ENCODE measurements at regions not wholly inside any gene's neighbourhood (a gene's known extent, or its start where the extent isn't known, plus 50 kb on each side); places are given as distances from the start of the nearest gene placed in this dataset.

- intact Hi-C loops (cut with DNase I) = no loop called here
- no peak overlapping the region for H3K27ac ChIP-seq
- TF ChIP-seq, protein P1, sequence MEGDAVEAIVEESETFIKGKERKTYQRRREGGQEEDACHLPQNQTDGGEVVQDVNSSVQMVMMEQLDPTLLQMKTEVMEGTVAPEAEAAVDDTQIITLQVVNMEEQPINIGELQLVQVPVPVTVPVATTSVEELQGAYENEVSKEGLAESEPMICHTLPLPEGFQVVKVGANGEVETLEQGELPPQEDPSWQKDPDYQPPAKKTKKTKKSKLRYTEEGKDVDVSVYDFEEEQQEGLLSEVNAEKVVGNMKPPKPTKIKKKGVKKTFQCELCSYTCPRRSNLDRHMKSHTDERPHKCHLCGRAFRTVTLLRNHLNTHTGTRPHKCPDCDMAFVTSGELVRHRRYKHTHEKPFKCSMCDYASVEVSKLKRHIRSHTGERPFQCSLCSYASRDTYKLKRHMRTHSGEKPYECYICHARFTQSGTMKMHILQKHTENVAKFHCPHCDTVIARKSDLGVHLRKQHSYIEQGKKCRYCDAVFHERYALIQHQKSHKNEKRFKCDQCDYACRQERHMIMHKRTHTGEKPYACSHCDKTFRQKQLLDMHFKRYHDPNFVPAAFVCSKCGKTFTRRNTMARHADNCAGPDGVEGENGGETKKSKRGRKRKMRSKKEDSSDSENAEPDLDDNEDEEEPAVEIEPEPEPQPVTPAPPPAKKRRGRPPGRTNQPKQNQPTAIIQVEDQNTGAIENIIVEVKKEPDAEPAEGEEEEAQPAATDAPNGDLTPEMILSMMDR (IDR thresholded peaks at IDR 0.05) = no peak
- DNase-seq (no peak), ATAC-seq (no peak)
- H3K9me3 ChIP-seq = no peaks in the 10 kb centered on the region
- no peak overlapping the region for H3K4me3 ChIP-seq
- H3K27me3 ChIP-seq (ENCODE audit: insufficient read depth in 3 of 3, low read length in 2 of 3) = no peaks in the 10 kb centered on the region
- no peaks in the 10 kb centered on the region for H3K36me3 ChIP-seq (ENCODE audit: insufficient read depth in 1 of 2, low read depth in 1 of 2)
- H3K4me1 ChIP-seq = no peaks in the 10 kb centered on the region
Observed at GRCh38 chr2:56674084-56674483, 490.3 kb downstream of the CCDC85A start.

DNA sequence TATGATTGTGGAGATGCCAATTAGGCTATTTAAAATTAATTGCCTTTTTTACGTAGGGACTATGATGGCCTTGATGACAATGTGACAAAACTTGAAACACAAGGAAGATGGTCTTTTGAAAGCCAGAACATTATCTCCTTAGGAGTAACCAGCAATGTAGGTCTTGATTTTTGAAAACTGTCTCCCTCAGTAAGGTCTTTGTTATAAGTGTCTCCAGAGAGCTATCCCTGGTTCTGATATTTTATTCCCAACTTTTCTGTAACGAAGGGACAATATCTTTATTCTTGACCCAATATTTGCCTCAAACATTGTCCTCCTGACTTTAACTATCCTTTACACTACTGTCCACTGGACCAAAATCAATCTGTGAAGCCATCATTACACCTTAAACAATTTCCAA is 493.2 kb downstream of the CCDC85A start:
- H3K27ac ChIP-seq = no peak overlapping the region
- no peak overlapping the region for H3K4me3 ChIP-seq
- TF ChIP-seq, protein P1 (IDR thresholded peaks at IDR 0.05) = no peak
- H3K9me3 ChIP-seq = no peaks in the 10 kb centered on the region
- WGBS, 3 donors = 81 to 87% (median 86%) methylated on average over 2 of the region's 2 CpGs
- intact Hi-C loops (cut with DNase I) = no loop called here
- no peak for ATAC-seq
- no peak for DNase-seq
- H3K36me3 ChIP-seq (ENCODE audit: insufficient read depth in 1 of 2, low read depth in 1 of 2) = no peaks in the 10 kb centered on the region
- no peaks in the 10 kb centered on the region for H3K4me1 ChIP-seq
- H3K27me3 ChIP-seq (ENCODE audit: insufficient read depth in 3 of 3, low read length in 2 of 3) = no peaks in the 10 kb centered on the region

- H3K9me3 ChIP-seq = no peaks in the 10 kb centered on the region
- no peak overlapping the region for H3K27ac ChIP-seq
- 61 to 64% (median 63%) methylated on average over 3 of the region's 3 CpGs for WGBS, 3 donors
- H3K36me3 ChIP-seq (ENCODE audit: insufficient read depth in 1 of 2, low read depth in 1 of 2) = no peaks in the 10 kb centered on the region
- TF ChIP-seq, protein P1 (IDR thresholded peaks at IDR 0.05) = no peak
- no peaks in the 10 kb centered on the region for H3K27me3 ChIP-seq (ENCODE audit: insufficient read depth in 3 of 3, low read length in 2 of 3)
- H3K4me1 ChIP-seq = no peaks in the 10 kb centered on the region
- H3K4me3 ChIP-seq = no peak overlapping the region
- intact Hi-C loops (cut with DNase I) = no loop called here
- ATAC-seq (no peak), DNase-seq (no peak)
Observed at GRCh38 chr2:56680971-56681631, 497.3 kb downstream of the CCDC85A start.

- intact Hi-C loops (cut with DNase I) = no loop called here
- ATAC-seq = no peak
- Histone ChIP-seq H3K4me1 (no peaks in the 10 kb centered on the region), H3K27ac (no peak overlapping the region), H3K27me3 (ENCODE audit: insufficient read depth in 3 of 3, low read length in 2 of 3) (no peaks in the 10 kb centered on the region), H3K36me3 (ENCODE audit: insufficient read depth in 1 of 2, low read depth in 1 of 2) (no peaks in the 10 kb centered on the region), H3K9me3 (no peaks in the 10 kb centered on the region), H3K4me3 (no peak overlapping the region)
- TF ChIP-seq, protein P1 (IDR thresholded peaks at IDR 0.05) = no peak
- 56 to 68% (median 60%) methylated on average over 5 of the region's 5 CpGs for WGBS, 3 donors
- no peak for DNase-seq
Observed at GRCh38 chr2:56681659-56682396, 498.0 kb downstream of the CCDC85A start.
